ENCODE measurements at regions not wholly inside any gene's neighbourhood (a gene's known extent, or its start where the extent isn't known, plus 50 kb on each side); places are given as distances from the start of the nearest gene placed in this dataset.

DNA sequence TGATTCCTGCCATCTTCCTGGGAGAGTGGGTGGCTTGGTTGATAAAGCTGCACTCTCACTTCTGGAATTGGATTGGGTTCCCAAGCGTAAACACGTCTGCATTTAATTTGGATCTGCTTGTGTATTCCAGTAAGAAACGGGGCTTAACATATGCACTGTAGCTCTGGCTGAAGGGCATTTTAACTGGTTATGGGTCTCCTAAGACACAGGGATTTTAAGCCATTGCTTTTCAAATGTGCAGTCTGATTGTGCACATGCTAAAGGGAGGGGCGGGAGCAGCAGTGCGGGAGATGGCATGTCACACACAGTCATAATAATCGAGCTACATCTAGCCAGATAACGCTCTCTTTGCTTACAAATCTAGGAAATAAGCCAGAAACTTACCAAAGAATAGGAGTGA lies 247.3 kb upstream of the LYZL1 start:
- TF ChIP-seq POLR2AphosphoS5 (IDR thresholded peaks at IDR 0.05) (no peak), POLR2A (IDR thresholded peaks at IDR 0.05) (no peak)
- TF ChIP-seq, protein P1, sequence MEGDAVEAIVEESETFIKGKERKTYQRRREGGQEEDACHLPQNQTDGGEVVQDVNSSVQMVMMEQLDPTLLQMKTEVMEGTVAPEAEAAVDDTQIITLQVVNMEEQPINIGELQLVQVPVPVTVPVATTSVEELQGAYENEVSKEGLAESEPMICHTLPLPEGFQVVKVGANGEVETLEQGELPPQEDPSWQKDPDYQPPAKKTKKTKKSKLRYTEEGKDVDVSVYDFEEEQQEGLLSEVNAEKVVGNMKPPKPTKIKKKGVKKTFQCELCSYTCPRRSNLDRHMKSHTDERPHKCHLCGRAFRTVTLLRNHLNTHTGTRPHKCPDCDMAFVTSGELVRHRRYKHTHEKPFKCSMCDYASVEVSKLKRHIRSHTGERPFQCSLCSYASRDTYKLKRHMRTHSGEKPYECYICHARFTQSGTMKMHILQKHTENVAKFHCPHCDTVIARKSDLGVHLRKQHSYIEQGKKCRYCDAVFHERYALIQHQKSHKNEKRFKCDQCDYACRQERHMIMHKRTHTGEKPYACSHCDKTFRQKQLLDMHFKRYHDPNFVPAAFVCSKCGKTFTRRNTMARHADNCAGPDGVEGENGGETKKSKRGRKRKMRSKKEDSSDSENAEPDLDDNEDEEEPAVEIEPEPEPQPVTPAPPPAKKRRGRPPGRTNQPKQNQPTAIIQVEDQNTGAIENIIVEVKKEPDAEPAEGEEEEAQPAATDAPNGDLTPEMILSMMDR (IDR thresholded peaks at IDR 0.05), result no peak
- no peaks in the 10 kb centered on the region for H3K36me3 ChIP-seq
- DNase-seq (ENCODE audit: low spot score), result no peak
- H3K4me1 ChIP-seq (replicated peaks), result no peaks in the 10 kb centered on the region
- no peaks in the 10 kb centered on the region for H3K9me3 ChIP-seq
- intact Hi-C loops (cut with DNase I), result no loop called here
- H3K4me3 ChIP-seq, result no peak overlapping the region
- 35% methylated on average over 7 of the region's 7 CpGs for WGBS
- no peak overlapping the region for H3K27ac ChIP-seq
- no peaks in the 10 kb centered on the region for H3K27me3 ChIP-seq (replicated peaks; ENCODE audit: insufficient read depth)

DNA sequence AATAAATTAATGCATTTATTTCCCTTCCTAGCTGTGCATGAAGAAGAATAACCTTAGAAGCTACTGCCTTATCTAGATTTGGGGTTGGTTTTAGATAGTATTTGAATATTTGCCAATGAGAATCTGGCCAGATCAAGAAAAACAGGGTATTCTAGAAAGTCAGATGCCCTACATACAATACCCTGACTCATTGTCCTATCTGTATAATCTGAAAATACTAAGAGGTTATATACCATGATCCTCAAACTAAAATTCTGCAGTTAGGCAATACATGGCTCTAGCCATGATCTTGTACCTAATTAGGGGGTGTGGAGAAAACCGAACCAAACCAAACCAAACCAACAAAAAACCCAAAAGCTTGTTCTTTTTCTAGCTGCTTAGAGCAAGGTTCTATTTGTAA lies 240.4 kb upstream of the LYZL1 start:
- no peaks in the 10 kb centered on the region for H3K4me1 ChIP-seq (replicated peaks)
- intact Hi-C loops (cut with DNase I), result no loop called here
- no peaks in the 10 kb centered on the region for H3K9me3 ChIP-seq
- no peak overlapping the region for H3K27ac ChIP-seq
- no peak for DNase-seq (ENCODE audit: low spot score)
- WGBS, result 94% methylated on average over 1 of the region's 1 CpG
- H3K4me3 ChIP-seq, result no peak overlapping the region
- H3K27me3 ChIP-seq (replicated peaks; ENCODE audit: insufficient read depth), result no peaks in the 10 kb centered on the region
- H3K36me3 ChIP-seq, result no peaks in the 10 kb centered on the region
- TF ChIP-seq POLR2AphosphoS5 (IDR thresholded peaks at IDR 0.05) (no peak), POLR2A (IDR thresholded peaks at IDR 0.05) (no peak)
- TF ChIP-seq, protein P1 (IDR thresholded peaks at IDR 0.05), result no peak

DNA sequence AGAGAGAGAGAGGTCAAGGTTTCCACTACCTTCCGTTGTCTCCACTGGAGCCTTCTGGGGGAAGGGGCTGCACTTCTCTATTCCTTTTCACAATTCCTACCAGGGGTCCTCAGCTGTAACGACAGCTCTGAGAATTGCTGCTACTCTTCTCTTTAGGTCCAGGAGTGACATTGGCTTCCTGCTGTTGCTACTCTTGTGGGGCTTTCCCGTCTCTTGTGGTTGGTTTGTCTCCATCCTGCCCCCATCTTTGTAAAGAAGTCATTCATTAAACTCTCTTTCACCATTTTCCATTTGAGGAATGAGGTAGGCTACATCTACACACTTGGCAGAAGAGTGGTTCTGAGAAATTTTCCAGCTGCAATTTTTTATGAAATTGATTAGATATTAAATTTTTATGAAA lies 238.8 kb upstream of the LYZL1 start:
- H3K27ac ChIP-seq, result no peak overlapping the region
- no peak for DNase-seq (ENCODE audit: low spot score)
- intact Hi-C loops (cut with DNase I), result no loop called here
- H3K27me3 ChIP-seq (replicated peaks; ENCODE audit: insufficient read depth), result no peaks in the 10 kb centered on the region
- no peaks in the 10 kb centered on the region for H3K4me1 ChIP-seq (replicated peaks)
- TF ChIP-seq POLR2AphosphoS5 (IDR thresholded peaks at IDR 0.05), result no peak
- no peak for TF ChIP-seq POLR2A (IDR thresholded peaks at IDR 0.05)
- TF ChIP-seq, protein P1 (IDR thresholded peaks at IDR 0.05), result no peak
- no peaks in the 10 kb centered on the region for H3K36me3 ChIP-seq
- H3K4me3 ChIP-seq, result no peak overlapping the region
- 93% methylated on average over 3 of the region's 3 CpGs for WGBS
- H3K9me3 ChIP-seq, result no peaks in the 10 kb centered on the region

DNA sequence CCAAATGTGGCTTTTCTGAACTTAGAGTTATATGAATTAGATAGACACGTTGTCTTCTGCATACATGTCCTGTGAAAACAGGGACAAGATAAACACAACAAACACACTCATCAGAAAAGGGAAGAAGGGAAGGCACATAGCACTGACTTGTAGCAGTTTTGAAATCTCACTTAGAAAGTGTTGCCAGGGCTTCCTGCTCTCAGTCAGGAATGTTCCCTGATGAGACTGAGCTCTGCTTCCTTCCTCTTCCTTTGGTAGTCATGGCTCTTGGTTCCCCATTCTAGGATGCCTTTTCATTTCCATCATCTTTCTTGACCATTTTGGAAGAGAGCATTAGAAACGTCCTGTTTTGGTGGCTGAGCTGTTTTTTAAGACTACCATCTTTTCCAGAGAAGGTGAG lies 233.8 kb upstream of the LYZL1 start:
- intact Hi-C loops (cut with DNase I), result no loop called here
- no peaks in the 10 kb centered on the region for H3K9me3 ChIP-seq
- H3K36me3 ChIP-seq, result no peaks in the 10 kb centered on the region
- H3K4me3 ChIP-seq, result no peak overlapping the region
- TF ChIP-seq POLR2AphosphoS5 (IDR thresholded peaks at IDR 0.05), result no peak
- TF ChIP-seq POLR2A (IDR thresholded peaks at IDR 0.05), result no peak
- TF ChIP-seq, protein P1 (IDR thresholded peaks at IDR 0.05), result no peak
- 75% methylated on average over 2 of the region's 2 CpGs for WGBS
- no peaks in the 10 kb centered on the region for H3K27me3 ChIP-seq (replicated peaks; ENCODE audit: insufficient read depth)
- no peaks in the 10 kb centered on the region for H3K4me1 ChIP-seq (replicated peaks)
- H3K27ac ChIP-seq, result no peak overlapping the region
- DNase-seq (ENCODE audit: low spot score), result no peak

DNA sequence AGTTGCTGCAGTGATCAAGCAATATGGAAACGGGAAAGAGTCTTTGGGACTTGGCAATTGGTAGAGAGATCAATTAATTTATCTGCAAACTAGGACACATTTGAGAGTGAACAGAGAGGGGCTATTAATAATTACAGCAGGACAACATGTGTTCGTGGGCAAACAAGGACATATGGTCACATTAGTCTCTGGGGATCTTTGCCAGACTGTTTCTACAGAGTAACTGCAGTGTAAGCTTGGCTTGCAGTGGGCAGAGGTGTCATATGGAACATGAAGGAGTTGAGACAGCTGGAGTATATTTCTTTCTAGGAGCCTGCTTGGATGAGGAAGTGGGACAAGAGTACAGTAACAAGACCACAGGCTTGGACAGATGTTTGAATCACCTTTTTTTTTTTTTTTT lies 232.1 kb upstream of the LYZL1 start:
- intact Hi-C loops (cut with DNase I), result no loop called here
- WGBS, result 55% methylated on average over 2 of the region's 2 CpGs
- Histone ChIP-seq H3K4me1 (replicated peaks) (no peaks in the 10 kb centered on the region), H3K27ac (no peak overlapping the region), H3K9me3 (no peaks in the 10 kb centered on the region), H3K36me3 (no peaks in the 10 kb centered on the region), H3K27me3 (replicated peaks; ENCODE audit: insufficient read depth) (no peaks in the 10 kb centered on the region), H3K4me3 (no peak overlapping the region)
- no peak for TF ChIP-seq POLR2AphosphoS5 (IDR thresholded peaks at IDR 0.05)
- TF ChIP-seq, protein P1 (IDR thresholded peaks at IDR 0.05), result no peak
- no peak for TF ChIP-seq POLR2A (IDR thresholded peaks at IDR 0.05)
- no peak for DNase-seq (ENCODE audit: low spot score)
